CMK (cell line): ENCODE measurements at regions not wholly inside any gene's neighbourhood (a gene's known extent, or its start where the extent isn't known, plus 50 kb on each side); places are given as distances from the start of the nearest gene placed in this dataset.
"Not testable (repeated sequence)": the region's sequence is repeated elsewhere in the genome, so short reads cannot be mapped to it uniquely, and the experiment has no call there.

Source experiments
- DNase-seq: peaks from one replicate; pipeline ENCODE4 v3.0.0-alpha.2; 2010; ENCODE audit warnings: low read depth

DNA sequence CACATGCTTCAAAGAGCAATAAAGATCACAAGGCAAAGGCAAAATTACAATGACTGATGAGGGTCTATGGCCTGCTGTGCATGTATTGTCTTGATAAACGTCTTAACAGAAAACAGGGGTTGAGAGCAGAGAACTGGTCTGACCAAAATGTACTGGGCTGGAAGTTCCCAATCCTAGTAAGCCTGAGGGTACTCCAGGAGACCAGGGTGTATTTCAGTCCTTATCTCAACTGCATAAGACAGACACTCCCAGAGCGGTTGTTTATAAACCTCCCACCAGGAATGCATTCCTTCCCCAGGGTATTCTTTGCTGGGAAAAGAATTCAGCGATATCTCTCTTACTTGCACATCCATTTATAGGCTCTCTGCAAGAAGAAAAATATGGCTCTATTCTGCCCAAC, 521.8 kb upstream of the GNPDA2 start:
- DNase-seq = not testable (repeated sequence)

DNA sequence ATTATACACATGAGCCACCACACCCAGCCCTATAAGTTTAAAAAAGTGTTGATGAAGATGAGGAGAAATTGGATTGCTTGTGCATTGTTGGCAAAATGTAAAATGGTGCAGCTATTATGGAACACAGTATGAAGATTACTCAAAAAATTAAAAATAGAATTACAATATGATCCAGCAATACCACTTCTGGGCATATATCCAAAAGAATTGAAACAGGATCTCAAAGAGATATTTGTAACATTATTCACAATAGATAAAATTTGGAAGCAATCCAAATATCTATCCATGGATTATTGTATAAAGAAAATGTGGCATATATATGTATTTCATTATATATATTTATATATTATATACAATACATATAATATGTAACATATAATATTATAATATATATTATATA, 515.6 kb upstream of the GNPDA2 start:
- DNase-seq = no peak

DNA sequence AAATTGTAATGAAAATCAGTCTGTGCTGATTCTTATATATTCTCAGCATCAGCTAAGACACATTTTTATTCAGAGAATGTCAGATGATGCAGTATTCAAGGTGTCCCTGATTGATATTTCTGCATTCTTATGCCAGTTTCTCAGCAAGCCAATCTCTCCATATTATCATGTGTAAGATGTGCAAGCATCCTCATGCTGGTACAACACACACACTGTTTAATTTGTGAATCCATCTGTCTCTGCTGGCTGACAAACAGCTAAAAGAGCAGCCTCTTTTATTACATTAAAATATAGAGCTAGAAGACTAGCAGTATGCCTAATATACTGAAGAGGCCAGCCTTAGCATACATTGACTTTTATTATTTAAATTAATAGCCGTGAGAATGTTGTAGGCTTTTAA, 502.9 kb upstream of the GNPDA2 start:
- no peak for DNase-seq

DNA sequence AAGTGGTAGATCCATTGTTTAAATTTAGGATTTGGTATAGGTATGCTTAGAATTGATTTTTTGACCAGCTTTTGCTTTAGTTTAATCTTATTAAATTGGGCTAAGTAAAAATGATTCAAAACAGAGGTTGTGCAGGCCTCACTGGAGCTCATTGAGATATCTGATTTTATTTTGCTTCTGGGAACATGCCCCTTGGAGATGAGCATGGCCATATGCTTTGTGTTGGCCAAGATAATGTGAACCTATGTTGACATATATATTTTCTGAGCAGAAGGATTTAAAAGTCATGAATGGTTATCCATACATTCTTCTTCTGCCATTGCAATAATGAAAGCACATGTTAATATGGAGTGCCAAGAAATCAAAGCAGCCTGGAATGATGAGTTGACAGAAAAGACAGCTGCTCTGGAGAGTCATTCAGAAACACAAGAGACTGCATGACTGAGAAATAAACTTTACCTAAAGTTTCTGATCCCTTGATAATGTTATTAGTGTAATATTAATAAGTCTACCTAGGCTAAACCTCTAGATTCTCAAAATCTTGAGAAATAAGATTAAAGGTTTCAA, 489.7 kb upstream of the GNPDA2 start:
- DNase-seq = no peak

DNA sequence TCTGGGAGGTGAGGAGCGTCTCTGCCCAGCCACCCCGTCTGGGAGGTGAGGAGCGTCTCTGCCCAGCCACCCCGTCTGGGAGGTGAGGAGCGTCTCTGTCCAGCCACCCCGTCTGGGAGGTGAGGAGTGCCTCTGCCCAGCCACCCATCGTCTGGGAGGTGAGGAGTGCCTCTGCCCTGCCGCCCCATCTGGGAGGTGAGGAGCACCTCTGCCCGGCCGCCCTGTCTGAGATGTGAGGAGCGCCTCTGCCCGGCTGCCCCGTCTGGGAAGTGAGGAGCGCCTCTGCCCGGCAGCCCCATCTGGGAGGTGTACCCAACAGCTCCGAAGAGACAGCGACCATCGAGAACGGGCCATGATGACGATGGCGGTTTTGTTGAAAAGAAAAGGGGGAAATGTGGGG, 482.1 kb upstream of the GNPDA2 start:
- not testable (repeated sequence) for DNase-seq

DNA sequence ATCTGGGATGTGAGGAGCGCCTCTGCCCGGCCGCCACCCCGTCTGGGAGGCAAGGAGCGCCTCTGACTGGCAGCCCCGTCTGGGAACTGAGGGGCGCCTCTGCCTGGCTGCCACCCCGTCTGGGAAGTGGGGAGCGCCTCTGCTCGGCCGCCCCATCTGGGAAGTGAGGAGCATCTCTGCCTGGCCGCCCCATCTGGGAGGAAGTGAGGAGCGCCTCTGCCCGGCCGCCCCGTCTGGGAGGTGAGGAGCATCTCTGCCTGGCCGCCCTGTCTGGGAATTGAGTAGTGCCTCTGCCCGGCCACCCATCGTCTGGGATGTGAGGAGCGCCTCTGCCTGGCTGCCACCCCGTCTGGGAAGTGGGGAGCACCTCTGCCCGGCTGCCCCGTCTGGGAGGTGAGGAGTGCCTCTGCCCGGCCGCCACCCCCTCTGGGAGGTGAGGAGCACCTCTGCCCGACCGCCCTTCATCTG, 481.5 kb upstream of the GNPDA2 start:
- not testable (repeated sequence) for DNase-seq

DNA sequence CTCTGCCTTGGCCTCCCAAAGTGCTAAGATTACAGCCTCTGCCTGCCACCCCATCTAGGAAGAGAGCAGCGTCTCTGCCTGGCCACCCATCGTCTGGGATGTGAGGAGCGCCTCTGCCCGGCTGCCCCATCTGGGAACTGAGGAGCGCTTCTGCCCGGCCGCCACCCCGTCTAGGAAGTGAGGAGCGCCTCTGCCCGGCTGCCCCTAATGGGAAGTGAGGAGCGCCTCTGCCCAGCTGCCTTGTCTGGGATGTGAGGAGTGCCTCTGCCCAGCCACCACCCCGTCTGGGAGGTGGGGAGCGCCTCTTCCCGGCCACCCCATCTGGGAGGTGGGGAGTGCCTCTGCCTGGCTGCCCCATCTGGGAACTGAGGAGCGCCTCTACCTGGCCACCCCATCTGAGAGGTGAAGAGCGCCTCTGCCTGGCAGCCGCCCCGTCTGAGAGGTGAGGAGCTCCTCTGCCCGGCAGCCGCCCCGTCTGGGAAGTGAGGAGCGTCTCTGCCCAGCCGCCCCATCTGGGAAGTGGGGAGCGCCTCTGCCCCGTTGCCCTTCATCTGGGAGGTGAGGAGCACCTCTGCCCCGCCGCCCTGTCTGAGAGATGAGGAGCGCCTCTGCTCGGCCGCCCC, 481.0 kb upstream of the GNPDA2 start:
- DNase-seq = not testable (repeated sequence)

DNA sequence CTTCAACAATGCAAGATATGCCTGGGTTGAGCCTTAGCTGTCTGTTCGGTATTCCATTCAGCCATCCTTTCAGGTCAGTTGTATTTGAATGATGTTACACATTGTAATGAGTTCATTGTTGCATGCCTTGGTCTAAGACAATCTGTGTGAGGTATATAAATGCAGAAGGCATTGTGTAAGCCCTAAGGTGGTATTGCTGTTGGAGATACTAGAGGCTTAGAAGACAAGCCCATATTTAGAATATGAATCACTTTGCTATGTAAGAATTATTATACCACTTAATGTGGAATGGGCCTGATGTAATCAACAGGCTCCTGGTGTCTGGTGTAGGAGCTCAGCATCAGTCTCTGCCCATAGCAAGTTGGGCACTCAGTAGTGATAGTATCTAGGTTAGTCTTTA, 473.4 kb upstream of the GNPDA2 start:
- no peak for DNase-seq

DNA sequence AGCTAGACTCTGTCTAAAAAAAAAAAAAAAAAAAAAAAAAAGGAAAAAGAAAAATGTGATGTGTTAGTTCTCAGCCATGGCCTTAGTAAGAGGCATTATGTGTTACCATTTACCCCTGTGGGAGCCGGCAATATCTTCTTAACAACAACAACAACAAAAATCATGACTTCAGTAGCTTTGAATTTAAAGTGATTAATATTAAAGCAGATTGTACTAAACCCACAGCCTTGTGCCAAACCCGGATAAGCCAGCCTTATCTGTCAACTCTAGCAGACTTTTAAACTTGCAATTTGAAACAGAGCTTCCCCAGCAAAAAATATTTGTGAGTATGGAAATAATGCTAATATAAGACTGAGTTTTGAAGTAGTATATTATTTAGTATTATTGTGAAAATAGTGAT, 462.1 kb upstream of the GNPDA2 start:
- no peak for DNase-seq

DNA sequence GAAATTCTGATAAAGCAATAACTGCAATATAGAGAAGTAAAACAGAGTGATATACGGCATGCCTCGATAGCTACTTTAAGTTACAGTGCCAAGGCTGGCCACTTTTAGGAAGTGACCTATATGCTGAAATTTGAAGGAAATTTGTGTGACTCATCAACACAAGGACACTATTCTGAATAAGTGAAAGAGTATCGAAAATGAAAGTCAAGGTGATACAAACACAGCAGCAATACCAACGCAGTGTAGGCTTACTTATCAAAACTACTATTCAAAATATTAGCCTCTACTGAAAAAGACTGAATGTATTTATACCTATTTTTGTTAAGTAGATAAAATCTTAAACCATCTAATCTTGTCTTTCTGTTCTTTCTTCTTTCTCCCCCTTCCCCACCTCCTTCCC, 459.9 kb upstream of the GNPDA2 start:
- no peak for DNase-seq

DNA sequence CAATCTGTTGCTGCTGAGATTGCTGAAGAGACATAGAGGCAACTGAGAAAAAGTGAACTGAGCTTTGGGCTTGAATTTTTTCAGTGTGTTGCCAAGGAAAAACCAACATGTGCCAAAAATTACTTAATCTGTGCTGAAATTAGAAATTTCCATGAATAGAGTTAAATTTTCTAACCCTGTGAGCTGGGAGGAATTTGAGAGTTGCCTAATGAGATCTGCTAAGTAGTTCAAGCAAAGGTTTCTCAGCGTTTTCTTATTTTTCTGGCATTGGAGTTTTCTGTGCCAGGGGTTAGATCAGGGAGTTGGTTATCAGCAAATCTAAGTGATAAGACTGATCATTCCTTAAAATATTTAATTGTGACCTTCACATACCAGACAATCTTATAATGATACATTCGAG, 457.5 kb upstream of the GNPDA2 start:
- no peak for DNase-seq

DNA sequence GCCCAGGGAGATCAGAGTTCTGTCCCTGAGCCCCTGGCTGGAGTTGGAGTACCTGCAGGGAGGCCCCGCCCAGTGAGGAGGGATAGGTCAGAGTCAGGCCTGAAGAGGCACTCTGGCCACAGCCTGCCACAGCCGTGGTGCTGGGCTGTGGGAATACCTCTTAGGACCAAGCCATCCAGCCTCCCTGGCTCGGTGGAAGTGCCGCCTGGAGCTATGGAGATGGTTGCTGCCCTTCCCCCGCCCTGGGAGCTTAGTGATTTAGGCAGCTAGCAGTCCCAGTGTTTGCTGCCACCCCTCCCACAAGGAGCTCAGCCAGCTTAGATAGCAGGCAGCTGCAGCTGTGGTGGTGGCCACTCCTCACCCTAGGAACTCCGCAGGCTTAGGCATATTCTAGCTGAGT, 446.3 kb upstream of the GNPDA2 start:
- no peak for DNase-seq

DNA sequence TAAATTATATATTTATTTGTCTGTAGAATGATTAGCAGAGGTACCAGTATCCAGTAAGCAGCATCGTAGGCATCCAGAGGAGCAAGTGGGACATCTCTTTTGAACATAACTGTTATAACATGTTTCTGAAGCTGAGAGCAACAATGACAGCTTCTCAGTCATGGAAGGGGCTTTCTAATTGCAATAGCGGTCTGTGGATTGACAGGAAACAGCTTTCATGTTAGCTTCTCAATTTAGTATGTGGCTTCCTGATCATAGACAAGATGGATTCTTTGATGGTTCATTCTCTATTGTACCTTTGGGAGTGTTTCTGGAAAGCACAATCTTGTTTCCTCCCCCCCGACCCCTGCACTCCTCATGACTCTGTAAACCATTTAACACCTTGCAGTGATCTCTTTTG, 434.6 kb upstream of the GNPDA2 start:
- DNase-seq = no peak

DNA sequence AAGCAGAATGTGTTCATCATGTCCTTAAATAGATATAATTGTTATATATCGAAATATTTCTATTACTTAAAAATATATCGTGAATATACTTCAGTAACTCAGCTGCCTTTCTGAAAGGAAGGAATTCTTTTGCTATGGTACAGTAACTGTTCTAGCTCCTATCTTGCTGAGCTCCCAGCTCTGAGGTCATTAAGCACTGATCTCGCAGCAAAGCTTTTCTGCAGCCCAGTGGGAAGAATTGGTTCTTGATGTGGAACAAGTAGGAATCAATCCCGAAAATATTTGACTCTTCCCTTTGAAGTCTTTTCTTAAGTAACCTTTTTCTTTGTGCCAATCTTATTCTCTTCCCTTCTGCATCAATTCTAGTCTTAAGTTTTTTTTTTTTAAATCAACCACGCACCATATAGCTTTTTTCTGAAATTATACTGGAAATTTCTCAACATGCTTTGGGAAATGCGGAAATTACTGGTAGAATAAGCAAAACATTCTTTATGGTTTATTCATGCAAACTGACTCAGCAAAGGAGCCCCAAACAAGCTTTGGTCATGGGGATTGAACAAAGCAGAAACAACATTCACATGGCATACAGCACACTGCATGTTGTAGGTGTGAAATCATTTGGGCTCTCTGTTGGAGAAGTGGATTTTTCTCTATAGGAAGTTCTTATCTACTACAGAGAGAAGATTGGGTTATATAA, 428.9 kb upstream of the GNPDA2 start:
- DNase-seq = no peak

DNA sequence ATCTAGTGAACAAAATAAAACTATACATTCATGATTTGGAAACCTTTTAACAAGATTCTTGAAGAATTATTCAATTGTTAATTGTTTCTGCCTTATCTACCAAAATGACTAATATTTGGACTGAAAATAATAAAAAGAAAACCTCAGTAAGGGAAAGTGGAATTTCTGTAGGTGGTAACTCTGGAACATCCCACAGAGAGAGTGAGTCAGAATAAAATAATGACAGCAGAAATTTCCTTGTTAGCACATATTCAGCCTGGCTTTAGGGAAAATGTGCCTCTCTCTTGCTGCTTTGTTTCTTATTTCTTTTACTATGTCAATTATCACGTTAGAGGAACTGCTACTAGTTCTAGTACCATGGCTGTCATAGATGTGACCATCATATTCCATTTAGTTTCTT, 421.5 kb upstream of the GNPDA2 start:
- DNase-seq = no peak

DNA sequence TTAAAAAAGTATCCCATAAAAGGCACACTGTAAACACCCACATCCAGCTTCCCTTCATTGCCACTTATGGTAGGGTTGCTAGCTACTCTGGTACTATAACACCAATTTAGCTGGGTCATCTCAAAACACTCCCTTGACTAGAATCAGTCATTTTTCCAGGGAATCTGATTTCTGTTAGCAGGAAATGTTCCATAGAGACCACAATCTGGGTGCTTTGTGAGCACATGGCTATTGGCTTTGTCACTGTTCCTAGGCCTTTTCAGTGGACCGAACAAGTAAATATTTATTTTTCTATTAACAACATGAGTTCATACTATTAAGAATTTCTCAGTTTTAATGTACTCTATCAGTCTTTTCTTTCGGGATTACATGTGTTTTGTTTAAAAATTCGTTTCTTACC, 404.7 kb upstream of the GNPDA2 start:
- DNase-seq = no peak

DNA sequence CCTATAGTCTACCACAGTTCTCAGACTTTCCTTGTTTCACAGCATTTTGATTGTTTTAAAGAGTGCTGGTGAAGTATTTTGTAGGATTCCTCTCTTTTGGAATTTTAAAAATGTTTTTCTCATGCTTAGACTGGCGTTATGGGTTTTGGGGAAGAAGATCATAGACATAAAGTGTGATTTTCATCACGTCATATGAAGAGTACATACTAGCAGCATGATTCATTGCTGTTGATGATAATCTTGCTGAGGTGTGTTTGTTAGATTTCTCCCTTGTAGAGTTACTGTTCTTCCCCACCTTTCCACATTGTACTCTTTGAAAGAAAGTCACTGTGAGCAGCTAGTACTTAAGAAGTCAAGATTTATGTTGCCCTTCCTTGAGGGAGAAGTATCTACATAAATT, 396.1 kb upstream of the GNPDA2 start:
- DNase-seq = no peak

DNA sequence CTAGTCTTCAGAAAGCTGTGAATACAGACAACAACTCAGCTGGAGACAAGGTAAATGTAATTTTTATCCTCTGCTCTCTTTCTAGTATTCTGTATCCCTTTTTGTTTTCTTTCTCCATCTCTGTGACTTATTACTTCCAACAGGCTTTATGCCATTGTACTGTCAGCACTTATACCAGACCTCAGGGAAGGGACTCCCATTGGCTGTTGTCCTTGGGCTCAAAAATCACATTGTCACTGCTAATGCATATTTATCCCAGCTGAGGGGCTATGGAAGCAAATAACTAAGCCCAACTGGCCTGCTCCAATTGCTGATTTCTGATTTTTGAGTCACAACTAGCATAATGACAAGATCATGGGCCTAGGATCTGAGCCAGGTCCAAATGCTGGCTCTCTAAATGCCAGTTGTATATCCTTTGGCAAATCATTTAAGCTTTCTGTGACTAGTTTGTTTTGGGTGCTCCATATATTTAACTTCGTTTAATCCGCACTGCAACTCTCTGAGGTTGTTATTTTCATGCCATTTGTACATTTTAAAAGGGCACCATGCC, 395.1 kb upstream of the GNPDA2 start:
- DNase-seq = no peak

DNA sequence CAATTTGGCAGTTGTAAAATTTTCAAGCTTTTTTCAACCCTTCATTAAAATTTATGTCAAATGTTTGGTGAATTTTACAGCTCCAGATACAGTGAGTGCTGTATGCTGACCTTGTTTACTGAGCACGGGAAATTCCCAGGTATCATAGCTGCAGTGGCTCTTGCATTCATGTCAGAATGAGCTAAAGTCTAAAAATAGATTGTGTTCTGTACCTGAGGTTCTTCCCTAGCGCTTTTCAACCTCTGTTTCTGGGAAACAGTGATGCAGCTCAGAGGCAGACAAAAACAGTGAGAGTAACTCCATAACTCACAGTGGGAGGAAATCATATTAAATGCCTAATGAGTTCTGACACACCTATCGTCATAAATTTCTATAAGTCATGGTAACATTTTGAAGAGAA, 393.8 kb upstream of the GNPDA2 start:
- no peak for DNase-seq

DNA sequence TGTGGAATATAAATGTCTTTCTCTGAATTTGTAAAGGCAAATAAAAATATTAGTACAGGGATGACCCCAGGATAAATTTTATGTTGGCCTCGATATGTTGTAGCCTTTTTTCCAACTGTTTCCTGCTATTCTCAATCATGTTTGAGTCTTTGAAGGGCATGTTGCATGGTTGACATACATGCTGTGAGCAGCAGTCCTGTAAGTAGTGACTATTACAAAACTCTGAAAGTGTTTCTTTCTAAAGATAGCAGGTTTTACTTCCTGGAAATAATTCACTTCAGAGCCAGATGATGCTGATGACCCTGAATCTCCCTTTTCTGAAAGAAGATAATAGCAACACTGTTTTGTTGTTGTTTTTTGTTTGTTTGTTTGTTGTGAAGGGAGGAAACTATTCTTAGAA, 393.0 kb upstream of the GNPDA2 start:
- DNase-seq = no peak

DNA sequence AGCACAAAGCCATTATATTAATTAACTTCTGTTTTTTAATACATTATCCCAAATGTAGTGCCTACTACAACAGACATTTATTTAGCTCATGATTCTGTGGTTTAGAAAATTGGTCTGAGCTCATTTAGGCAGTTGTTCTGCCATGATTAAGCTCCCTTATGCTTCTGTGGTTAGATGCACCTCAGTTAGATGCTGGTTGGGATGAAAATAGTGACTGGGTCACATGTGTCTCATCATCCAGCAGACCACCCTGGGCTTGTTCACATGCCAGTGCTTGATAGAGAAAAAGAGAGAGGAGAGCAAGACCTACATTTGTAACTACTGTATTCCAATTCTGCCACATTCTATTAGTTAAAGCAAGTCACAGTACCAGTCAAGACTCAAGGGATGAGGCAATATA, 376.4 kb upstream of the GNPDA2 start:
- no peak for DNase-seq

DNA sequence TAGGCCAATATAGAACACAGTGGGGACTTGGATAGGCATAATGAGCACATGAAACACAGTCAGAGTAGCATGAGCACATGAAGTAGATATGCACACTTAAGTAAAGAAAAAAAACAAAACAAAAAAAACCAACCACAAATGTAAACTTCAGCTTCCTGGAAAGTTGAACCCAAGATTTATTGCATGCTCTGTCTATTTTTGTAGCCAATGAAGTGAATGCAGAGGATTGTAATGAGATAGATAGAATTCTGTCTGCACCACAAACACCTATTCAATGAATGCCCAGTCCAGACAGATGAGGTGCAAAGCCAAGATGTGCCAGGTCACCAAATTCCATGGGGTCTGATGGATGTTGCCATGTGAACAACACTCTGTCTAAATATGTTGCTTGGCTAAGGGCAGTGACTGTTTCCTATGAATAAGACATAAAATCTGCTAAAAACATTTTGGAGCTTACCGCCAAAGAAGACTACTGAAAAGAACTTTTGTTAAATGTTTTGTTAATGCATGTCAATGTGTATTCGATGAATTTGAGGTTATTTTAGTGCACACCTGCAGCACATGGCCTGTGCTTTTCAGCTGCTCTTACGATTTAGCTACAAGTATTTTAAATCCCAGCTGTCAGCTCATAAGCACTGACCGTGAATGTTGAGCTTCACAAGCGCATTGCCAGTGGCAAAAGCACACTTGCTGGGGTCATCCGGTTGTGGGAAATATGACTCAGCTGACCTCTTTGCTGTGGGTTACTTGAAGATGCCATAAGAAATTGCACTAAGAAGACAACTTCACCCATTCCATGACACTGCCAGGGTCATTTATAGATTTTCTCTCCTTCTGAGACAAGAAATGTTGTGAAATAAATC, 374.8 kb upstream of the GNPDA2 start:
- DNase-seq = no peak

DNA sequence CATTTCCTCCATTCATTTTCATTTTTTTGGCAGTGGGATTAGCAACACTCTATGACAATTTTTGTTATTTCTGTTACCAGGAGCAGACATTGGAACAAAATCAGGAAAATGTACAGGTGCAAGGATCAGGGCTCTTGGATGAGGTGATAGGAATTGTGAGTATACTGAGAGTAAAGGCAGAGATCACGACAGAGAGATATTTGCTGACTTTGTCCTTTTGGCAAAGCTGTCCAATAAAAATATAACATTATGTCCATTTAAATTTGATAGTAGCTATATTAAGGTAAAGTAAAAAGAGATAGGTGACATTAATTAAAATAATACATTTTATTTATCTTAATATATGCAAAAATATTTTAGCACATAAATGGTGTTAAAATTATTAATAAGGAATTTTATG, 373.1 kb upstream of the GNPDA2 start:
- no peak for DNase-seq
